NOMO-1 treated with dmso at 0.1 percent for 144 hours (cell line): ENCODE measurements at regions not wholly inside any gene's neighbourhood (a gene's known extent, or its start where the extent isn't known, plus 50 kb on each side); places are given as distances from the start of the nearest gene placed in this dataset.
"Not testable (repeated sequence)": the region's sequence is repeated elsewhere in the genome, so short reads cannot be mapped to it uniquely, and the experiment has no call there.

Experiments
- DNase-seq: peaks from one replicate; lab custom pipeline; 2025; ENCODE audit not compliant: unreplicated experiment; lab: John Stamatoyannopoulos, UW

DNA sequence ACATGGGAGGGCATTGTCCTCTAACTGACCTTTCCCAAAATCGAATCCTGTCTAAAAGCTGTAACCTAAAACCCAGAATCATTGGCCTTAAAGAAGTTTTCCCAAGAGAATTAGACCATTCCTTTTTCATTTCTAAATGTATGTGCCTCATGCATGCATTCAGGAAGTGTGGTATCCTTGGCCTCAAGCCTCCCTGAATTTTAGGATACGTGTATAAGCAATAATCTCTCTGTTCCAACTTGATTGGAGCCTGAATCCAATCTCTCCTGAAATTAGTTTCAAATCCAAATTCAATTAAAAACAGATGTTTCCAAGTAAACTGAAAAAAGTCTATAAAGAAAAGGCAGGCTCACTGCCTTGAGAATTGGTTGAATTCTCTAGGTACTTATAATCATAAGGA is 86.0 kb upstream of the VEPH1 start:
- no peak for DNase-seq

GRCh38 chr3:157588386-157589060 is 85.3 kb upstream of the VEPH1 start:
- DNase-seq = no peak

GRCh38 chr3:157586293-157586692 is 83.1 kb upstream of the VEPH1 start:
- peak; percentile 4 for DNase-seq

- no peak for DNase-seq
Observed at GRCh38 chr3:157585386-157585785, 82.2 kb upstream of the VEPH1 start.

DNA sequence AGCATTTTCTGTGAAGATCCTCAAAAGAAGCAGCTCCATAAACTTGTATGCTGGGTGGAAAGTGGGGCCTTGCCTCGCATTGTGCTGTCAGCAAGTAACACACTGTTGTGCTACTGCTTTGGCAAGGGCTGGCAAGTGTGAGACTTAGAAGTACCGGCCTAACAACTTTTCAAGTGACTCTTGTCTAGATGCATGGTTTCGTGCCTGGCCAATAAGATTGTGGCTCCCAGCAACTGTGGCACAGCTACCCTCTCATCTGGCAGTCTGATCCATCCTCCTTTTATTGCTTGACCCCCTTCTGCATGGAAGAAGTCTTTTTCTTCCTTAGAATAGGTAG is 79.4 kb upstream of the VEPH1 start:
- DNase-seq = no peak

DNA sequence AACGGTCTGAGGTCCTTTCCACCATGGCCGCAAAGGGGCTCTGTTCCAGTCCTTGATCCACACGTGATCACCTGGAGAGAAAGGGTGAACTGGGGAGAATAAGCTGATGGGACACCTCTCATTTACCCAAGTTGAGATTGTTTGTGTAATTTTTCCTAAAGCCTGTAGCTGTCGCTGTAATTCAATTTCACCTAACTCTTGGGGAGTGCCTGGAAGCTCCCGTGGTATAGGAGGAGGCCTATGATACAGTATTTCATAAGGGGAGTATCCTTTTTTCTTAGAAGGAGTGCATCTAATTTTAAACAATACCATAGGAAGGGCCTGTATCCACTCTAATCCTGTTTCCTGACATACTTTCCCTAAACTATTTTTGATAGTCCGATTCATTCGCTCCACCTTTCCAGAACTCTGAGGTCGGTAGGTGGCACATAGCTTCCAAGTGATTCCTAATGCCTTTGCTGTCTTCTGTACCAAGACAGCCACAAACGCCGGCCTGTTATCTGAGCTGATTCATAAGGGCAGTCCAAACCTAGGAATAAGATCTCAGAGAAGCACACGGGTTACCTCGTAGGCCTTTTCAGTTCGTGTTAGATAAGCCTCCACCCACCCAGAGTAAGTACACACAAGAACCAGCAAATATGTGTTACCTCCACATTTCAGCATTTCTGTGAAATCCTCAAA is 78.9 kb upstream of the VEPH1 start:
- not testable (repeated sequence) for DNase-seq

- DNase-seq = no peak
Observed at GRCh38 chr3:157581371-157581770, 78.2 kb upstream of the VEPH1 start.

GRCh38 chr3:157578181-157578580 is 75.0 kb upstream of the VEPH1 start:
- DNase-seq = no peak

GRCh38 chr3:157574531-157574930 is 71.3 kb upstream of the VEPH1 start:
- DNase-seq = no peak

- DNase-seq = no peak
Observed at GRCh38 chr3:157573780-157574378, 70.7 kb upstream of the VEPH1 start.

- DNase-seq = no peak
Observed at GRCh38 chr3:157573281-157573680, 70.1 kb upstream of the VEPH1 start.

DNA sequence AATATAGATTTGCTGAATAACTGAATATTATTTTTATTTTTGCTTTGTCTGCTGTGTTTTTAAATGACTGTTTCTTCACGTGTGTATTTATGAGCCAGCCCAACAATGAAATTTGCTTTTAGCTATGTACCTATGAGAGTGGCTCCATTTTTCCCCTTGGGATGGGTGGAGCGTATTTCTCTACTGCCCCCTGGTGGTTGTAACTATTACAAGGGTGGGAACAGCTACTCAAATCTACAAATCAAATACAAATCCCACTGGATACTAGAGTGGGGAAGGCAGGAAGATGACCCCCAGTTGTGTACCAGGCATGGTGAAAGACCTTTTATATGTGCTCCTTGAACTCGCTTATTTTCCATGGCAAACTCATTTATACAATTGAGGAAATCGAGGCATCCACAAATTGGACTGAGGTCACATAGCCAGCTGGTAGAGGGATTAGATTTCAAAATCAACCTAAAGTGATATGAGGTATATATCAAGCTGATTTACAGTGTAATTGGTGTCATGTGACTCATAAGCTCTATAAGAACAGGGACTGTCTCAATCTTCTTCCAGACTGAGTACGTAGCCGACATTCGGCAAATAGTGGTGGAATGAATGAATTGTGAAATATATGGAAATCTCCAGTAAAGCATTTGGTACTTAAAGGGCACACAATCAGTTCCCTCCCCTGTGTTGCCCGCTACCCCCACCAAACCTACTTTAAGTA is 69.5 kb upstream of the VEPH1 start:
- no peak for DNase-seq

GRCh38 chr3:157566596-157566995 is 63.4 kb upstream of the VEPH1 start:
- DNase-seq = no peak

DNA sequence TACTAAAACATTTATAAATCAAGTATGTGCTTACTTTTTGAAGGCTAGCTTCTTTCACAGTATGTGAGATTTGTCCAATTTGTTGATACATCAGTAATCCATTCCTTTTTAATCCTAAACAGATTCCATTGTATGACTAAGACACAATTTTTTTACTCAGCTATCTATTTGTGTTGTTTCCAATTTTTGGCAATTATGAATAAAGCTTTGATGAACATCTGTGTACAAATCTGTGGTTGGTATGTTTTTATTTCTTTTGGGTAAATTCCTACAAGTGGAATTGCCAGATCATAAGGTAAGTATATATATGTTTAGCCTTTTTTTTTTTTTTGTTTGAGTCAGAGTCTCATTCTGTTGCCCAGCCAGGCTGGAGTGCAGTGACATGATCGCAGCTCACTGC is 56.2 kb upstream of the VEPH1 start:
- no peak for DNase-seq
